ENCODE measurements at regions not wholly inside any gene's neighbourhood (a gene's known extent, or its start where the extent isn't known, plus 50 kb on each side); places are given as distances from the start of the nearest gene placed in this dataset.

DNA sequence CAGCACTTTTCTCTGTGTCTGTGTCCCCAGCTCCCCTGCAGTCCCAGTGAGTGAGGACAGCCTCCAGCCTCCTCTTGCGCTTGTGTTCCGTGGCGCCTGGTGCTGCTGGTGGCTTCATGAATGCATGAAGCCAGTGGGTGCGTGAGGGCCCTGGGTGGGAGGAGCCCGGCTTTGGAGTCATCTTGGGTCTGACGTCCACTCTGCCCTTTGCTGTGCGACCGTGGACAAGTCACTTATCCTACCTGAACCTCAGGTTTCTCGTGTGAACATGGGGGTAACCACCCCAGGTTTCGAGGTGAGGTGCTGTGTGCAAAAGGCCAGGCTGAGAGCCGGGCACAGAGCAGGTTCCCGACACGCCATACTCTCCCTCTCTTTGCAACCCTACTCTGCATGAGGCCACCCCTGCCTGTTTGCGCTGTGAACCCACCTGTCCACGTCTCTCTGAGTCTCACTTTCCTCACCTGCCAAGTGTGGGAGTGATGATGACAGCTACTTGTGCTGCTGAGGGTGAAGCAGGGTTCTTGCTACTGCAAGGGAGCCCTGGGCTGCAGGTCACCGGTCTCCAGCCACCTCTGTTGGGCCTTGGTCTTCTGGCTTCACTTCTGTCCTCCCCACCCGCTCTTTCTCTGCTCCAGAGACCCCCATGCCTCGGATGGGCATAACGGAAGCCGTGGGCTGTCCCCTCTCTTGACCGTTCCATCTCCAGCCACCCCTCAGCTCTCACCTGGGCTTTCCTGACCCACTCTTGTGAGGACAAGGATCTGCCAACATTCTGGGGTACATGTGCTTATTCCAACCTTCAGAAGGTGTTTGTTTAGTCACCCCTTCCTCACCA is 537.6 kb downstream of the TBC1D22A start:
- TF ChIP-seq, protein P1, sequence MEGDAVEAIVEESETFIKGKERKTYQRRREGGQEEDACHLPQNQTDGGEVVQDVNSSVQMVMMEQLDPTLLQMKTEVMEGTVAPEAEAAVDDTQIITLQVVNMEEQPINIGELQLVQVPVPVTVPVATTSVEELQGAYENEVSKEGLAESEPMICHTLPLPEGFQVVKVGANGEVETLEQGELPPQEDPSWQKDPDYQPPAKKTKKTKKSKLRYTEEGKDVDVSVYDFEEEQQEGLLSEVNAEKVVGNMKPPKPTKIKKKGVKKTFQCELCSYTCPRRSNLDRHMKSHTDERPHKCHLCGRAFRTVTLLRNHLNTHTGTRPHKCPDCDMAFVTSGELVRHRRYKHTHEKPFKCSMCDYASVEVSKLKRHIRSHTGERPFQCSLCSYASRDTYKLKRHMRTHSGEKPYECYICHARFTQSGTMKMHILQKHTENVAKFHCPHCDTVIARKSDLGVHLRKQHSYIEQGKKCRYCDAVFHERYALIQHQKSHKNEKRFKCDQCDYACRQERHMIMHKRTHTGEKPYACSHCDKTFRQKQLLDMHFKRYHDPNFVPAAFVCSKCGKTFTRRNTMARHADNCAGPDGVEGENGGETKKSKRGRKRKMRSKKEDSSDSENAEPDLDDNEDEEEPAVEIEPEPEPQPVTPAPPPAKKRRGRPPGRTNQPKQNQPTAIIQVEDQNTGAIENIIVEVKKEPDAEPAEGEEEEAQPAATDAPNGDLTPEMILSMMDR (IDR thresholded peaks at IDR 0.05; ENCODE audit: control insufficient read depth, extremely low read depth, insufficient read depth) = no peak
- no peak for DNase-seq (ENCODE audit: low read depth)
- H3K4me3 ChIP-seq (ENCODE audit: low read depth, low read length) = no peak overlapping the region

DNA sequence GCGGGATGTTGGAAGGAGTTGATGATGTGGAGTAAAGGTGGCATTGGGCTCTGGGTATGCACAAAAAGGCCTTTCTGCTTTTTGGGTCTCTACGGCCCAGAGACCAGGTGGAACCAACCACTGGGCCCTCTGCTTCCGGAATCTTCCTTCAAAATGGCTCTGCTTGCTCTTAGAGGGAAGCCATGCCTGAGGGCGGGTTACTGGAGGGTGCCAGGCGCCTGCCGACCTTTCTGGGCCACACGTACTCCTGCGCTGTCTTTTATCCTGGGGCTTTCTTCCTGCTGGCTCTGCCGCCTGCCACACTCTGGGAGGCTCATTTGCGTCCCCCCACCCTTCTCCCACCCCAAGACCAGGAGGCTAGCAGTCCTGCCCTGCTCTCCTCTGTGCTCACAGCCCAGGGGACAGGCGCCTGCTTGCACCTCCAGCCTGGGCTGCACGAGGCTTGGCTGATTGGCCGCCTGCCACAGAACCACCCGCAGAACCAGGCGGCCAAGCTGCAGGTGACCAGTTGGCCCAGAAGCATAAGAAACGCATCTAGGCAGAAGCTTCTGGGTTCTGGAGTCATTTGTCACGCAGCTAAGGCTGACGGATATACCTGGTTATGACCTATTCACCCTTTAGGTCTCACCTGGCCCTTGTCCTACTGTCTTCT is 536.9 kb downstream of the TBC1D22A start:
- H3K4me3 ChIP-seq (ENCODE audit: low read depth, low read length) = no peak overlapping the region
- TF ChIP-seq, protein P1 (IDR thresholded peaks at IDR 0.05; ENCODE audit: control insufficient read depth, extremely low read depth, insufficient read depth) = no peak
- no peak for DNase-seq (ENCODE audit: low read depth)

DNA sequence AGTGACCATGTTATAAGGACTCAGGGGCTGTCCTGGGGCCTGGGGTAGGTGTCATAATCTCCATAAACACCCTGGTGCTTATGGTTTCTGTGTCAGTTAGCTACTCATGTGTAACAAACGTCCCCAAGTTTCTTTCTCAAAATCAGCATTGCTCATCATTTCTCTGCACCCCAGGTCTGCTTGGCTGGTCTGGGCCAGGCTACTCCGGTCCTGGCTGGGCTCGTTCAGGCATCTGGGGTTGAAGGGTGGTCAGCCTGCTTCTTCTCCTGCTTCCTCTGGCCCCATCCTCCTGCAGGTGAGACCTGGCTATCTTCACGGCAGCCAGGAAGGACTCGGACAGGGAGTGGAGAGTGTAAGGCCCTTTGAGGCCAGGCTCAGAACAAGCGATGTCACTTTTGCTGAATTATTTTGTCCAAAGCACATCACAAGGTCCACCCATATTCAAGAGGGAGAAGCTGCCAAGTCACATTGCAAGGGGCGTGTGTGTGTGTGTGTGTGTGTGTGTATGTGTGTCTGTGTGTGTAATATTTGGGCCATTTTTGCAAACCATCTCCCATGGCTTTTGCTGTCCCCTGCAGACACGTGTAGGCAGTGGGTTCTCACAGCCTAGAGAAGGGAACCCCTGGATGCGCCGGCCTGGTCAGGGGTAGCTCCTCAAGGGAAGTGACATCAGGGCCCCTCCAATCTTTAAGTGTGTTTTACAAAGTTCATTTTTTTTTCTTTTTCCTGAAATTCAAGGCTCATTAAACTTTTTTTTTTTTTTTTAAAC is 535.8 kb downstream of the TBC1D22A start:
- no peak overlapping the region for H3K4me3 ChIP-seq (ENCODE audit: low read depth, low read length)
- no peak for DNase-seq (ENCODE audit: low read depth)
- TF ChIP-seq, protein P1 (IDR thresholded peaks at IDR 0.05; ENCODE audit: control insufficient read depth, extremely low read depth, insufficient read depth) = no peak

DNA sequence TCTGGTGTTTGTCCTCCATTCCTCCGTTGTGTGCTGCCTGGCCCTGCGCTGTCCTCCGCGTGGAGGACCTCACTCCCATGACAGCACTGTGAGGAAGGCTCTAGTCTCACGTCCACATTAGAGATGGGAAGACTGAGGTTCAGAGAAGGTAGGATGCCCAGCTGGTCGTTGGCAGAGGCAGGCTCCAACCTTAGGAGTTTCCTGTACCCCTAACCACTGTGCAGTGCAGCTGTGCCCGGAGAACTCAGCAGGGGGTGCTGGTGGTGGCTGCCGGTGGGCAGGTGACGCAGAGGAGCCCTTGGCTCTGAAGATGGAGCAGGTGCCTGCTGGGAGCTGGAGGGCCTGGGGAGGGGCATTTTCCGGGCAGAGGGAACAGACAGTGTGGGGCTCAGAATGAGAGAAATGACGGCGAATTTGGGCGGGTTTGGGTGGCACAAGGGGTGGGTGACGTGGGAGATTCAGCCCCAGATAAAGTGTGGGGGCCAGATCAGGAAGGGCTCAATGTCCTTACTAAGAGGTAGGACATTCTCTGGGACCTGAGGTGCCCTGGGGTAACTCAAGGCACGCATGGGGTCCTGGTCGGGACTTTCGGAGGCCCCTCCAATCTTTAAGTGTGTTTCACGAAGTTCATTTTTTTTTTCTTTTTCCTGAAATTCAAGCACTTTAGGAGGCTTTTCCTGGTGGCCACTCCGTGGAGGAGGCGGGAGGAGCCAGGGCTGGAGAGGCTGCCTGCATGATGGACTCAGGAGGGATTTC is 535.0 kb downstream of the TBC1D22A start:
- no peak overlapping the region for H3K4me3 ChIP-seq (ENCODE audit: low read depth, low read length)
- TF ChIP-seq, protein P1 (IDR thresholded peaks at IDR 0.05; ENCODE audit: control insufficient read depth, extremely low read depth, insufficient read depth) = no peak
- no peak for DNase-seq (ENCODE audit: low read depth)

DNA sequence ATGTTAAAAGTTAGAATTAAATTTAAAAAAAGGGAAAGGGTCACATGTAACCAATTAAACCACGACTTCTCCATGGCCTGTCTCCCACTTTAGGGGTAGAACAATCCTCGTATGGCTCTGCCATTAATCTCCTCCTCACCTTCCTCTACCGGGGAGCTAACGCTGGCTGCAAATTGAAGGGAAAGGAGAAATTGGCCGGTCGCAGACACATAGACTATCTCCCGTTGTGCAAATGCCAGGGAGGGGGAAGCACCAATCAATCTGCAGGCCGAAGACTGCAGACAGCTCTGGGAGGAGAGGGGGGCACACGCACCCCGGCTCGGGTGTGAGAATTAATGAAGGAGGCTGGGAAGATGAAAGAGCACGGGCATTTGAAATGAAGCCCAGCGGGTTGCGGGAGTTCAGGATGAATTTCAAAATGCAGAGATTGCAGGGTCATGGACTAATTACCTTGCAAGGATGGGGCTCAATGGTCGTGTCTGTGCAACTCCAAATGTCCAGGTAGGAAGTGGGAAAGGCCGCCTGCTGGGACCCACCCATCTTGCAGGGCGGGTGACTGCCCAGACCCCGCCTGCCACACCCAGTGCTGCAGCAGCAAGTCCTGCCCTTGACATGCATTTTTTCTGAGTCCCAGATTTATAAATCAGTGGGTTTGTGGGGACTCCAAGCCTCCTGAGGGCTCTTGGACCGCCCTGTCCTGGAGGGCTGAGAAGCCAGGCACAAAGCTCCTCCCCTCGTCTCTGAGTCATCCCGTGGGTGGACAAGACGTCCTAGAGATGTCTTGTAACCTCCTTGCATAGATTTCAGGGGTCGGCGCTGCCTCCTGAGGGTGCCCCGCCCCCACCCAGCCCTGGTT is 534.2 kb downstream of the TBC1D22A start:
- TF ChIP-seq, protein P1 (IDR thresholded peaks at IDR 0.05; ENCODE audit: control insufficient read depth, extremely low read depth, insufficient read depth) = no peak
- DNase-seq (ENCODE audit: low read depth) = no peak

More for the DNA sequence above, 534.2 kb downstream of the TBC1D22A start:
- no peak overlapping the region for H3K4me3 ChIP-seq (ENCODE audit: low read depth, low read length)
